ENCODE measurements at regions not wholly inside any gene's neighbourhood (a gene's known extent, or its start where the extent isn't known, plus 50 kb on each side); places are given as distances from the start of the nearest gene placed in this dataset.

DNA sequence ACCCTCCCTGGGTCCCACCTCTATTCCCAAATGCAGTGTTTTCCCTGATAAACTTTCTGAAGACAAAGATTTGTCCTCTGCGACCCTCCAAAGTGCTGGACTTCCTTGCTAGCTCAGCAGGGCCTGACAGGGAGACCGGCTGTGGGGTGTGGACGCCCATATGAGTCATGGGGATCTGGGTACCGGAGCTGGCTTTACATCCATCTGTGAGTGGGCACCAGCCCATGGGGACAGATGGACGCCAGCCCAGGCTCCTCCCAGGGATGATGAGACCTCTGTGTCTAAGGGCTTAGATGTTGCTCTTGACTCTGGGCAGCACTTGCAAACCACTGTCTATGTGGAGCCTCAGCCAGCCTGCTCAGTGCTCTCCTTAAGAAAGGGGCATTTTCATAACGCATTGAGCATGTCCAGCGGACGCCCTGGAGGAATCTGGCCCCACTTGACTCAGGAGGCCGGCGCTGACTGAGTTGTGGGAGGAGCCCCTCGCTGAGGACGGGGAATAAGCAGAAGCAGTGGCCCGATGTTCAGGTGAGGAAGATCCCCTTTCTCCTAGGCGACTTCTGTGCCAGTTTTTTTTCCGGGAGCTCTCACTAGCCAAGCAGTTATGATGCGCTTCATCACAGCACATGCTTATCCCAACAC lies 229.4 kb upstream of the MYT1L start:
- H3K4me3 ChIP-seq (ENCODE audit: low read depth, low read length), result no peak overlapping the region
- no peak for DNase-seq (ENCODE audit: low read depth)
- TF ChIP-seq, protein P1, sequence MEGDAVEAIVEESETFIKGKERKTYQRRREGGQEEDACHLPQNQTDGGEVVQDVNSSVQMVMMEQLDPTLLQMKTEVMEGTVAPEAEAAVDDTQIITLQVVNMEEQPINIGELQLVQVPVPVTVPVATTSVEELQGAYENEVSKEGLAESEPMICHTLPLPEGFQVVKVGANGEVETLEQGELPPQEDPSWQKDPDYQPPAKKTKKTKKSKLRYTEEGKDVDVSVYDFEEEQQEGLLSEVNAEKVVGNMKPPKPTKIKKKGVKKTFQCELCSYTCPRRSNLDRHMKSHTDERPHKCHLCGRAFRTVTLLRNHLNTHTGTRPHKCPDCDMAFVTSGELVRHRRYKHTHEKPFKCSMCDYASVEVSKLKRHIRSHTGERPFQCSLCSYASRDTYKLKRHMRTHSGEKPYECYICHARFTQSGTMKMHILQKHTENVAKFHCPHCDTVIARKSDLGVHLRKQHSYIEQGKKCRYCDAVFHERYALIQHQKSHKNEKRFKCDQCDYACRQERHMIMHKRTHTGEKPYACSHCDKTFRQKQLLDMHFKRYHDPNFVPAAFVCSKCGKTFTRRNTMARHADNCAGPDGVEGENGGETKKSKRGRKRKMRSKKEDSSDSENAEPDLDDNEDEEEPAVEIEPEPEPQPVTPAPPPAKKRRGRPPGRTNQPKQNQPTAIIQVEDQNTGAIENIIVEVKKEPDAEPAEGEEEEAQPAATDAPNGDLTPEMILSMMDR (IDR thresholded peaks at IDR 0.05; ENCODE audit: insufficient read depth, low read length), result no peak

GRCh38 chr2:2558476-2558875 lies 227.4 kb upstream of the MYT1L start:
- no peak for DNase-seq (ENCODE audit: low read depth)
- TF ChIP-seq, protein P1 (IDR thresholded peaks at IDR 0.05; ENCODE audit: insufficient read depth, low read length), result no peak
- no peak overlapping the region for H3K4me3 ChIP-seq (ENCODE audit: low read depth, low read length)

DNA sequence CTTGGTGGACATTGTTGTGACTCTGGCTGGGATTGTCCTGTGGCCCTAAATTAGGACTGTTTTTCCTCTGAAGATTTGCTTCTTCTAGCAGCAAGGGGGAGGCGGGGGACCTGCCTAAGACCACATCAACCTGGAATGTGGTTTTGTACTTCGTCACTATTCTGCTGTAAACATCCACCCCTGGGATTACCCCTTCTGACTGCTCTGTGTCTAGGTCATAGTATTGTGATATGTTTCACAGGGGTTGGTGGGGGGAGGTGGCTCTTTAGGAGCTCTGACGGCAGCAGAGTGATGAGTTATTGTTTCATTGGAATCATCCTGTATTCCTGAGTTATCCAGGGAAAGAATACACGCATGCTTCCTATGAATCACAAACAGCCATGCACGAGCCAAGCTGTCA lies 226.4 kb upstream of the MYT1L start:
- TF ChIP-seq, protein P1 (IDR thresholded peaks at IDR 0.05; ENCODE audit: insufficient read depth, low read length), result no peak
- H3K4me3 ChIP-seq (ENCODE audit: low read depth, low read length), result no peak overlapping the region

DNA sequence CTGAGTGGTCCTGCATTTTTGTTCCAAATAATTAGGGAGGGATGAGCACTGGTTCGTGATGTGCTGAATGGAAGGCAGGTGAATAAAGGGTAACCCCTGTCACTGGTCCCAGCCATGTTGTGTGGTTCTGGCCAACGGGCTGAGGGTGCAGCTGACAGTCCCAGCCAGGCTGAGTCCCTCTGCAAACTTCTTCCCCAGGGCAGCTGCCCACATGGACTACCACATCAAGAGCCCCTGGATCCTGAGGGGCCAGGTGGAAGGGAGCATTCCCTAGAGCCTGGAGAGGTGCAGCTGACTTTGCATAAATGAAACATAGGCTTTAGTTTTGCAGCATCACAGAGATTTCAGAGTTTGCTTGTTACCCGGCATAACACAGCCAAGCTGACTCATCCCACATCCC lies 219.8 kb upstream of the MYT1L start:
- TF ChIP-seq, protein P1 (IDR thresholded peaks at IDR 0.05; ENCODE audit: insufficient read depth, low read length), result no peak
- no peak overlapping the region for H3K4me3 ChIP-seq (ENCODE audit: low read depth, low read length)
- DNase-seq (ENCODE audit: low read depth), result no peak

More for the DNA sequence above, 226.4 kb upstream of the MYT1L start:
- DNase-seq (ENCODE audit: low read depth), result no peak

DNA sequence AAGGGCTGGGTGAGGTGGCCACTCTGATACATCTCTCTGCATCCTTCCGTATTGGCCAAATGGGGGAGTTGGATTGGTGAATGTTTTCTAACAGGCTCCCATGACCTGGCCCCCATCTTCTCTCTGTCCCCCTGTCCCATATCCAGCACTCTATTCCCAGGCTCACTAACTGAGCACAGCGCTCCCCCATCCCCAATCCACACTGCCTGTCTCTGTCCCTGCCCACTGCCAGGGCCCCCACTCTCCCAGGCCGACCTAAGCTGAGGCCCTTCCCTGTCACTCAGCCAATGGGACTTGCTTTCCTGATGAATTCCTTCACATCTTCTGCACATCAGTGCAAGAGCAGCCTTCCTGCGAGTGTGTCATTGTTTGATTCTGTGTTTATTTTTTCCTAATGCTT lies 216.8 kb upstream of the MYT1L start:
- TF ChIP-seq, protein P1 (IDR thresholded peaks at IDR 0.05; ENCODE audit: insufficient read depth, low read length), result no peak
- H3K4me3 ChIP-seq (ENCODE audit: low read depth, low read length), result no peak overlapping the region
- DNase-seq (ENCODE audit: low read depth), result no peak

DNA sequence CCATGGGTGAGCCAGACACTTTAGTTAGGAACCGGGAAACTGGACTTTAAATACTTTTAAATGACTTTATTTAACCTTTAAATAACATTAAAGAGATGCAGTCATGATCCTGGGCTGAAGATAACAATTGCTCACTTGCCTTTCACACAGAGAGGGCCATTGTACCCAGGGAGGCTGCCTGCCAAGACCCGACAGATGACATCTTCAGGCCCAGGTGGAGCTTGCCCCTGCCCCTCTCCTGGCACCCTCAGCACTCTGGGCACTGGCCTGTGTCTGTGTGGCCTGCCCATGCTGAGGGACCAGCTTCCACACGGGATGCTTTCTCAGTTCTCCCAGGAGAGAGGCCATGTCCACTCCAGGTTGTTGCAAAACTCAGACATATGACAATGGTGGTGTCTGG lies 216.4 kb upstream of the MYT1L start:
- no peak overlapping the region for H3K4me3 ChIP-seq (ENCODE audit: low read depth, low read length)
- DNase-seq (ENCODE audit: low read depth), result no peak
- TF ChIP-seq, protein P1 (IDR thresholded peaks at IDR 0.05; ENCODE audit: insufficient read depth, low read length), result no peak

DNA sequence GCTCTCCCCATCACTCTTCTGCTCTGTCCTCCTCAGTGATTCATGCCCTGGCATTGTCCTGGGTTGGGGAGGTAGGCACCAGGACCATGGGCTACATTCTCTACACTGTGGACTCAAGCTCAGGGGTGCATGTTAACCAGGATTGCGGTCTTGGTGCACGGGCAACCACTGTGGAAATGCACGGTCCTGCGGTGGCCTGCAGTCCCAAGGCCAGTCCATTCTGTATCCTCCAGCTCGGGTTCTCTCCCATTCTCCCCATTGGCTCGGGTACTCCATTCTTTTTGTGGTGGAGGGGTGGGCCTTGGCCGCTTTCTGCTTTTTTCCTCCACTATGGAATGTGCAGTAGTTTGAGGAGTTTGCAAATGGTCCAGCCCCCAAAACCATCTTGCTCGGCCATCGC lies 215.0 kb upstream of the MYT1L start:
- no peak for DNase-seq (ENCODE audit: low read depth)
- TF ChIP-seq, protein P1 (IDR thresholded peaks at IDR 0.05; ENCODE audit: insufficient read depth, low read length), result no peak
- H3K4me3 ChIP-seq (ENCODE audit: low read depth, low read length), result no peak overlapping the region

Measured in fibroblast of the aortic adventitia (primary cell).